Ammon's horn (tissue), 1 donor: ENCODE measurements at regions not wholly inside any gene's neighbourhood (a gene's known extent, or its start where the extent isn't known, plus 50 kb on each side); places are given as distances from the start of the nearest gene placed in this dataset.
"Not testable (repeated sequence)": the region's sequence is repeated elsewhere in the genome, so short reads cannot be mapped to it uniquely, and the experiment has no call there.

Experiments
- DNase-seq: peaks from one replicate; pipeline ENCODE4 v3.0.0-alpha.2; 2016; ENCODE audit warnings: low spot score

GRCh38 chr14:59116984-59117415 is 71.5 kb upstream of the DAAM1 start:
- no peak for DNase-seq

- DNase-seq: no peak
These were observed 70.5 kb upstream of the DAAM1 start for GRCh38 chr14:59117754-59118528.

DNA sequence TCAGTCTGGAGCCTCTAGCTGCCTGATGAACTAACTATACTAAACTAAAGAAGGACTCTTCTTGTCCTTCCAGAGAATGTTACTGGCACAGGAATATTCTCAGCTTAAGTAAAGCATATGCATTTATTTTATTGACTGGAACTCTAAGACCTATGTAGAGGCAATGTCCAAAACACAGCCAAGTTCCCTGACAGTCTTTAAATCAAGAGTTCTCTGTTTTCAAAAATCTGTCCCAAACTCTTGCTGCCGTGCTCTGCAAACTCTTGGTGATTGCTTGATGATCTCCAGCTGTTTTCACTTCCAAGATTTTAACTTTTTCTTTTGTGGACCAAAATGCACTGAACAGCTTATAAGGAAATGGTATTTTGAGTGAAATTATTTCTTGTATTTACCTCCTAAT is 67.5 kb upstream of the DAAM1 start:
- no peak for DNase-seq

- no peak for DNase-seq
These were observed 64.9 kb upstream of the DAAM1 start for GRCh38 chr14:59123531-59123930.

- DNase-seq: peak; percentile 42
These were observed 64.5 kb upstream of the DAAM1 start for GRCh38 chr14:59123975-59124374.

DNA sequence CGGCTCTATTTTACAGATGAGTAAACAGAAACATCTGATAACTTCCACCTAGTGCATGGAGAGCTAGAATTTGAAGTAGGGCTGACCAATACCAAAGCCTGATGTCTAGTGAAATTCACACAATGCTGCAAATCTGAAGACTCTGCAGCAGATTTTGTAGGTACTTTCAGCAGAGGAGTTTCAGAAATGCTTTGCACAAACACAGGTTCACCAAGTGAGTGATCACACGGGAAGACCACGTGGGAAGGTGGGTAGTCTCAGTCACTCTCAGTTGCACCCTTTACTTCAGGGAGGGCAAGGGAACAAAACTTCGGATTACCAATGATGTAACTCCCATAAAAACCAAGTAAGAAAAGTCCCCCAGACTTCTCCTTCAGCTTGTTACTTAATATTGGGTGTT is 63.3 kb upstream of the DAAM1 start:
- no peak for DNase-seq

- DNase-seq: peak; percentile 80
These were observed 61.6 kb upstream of the DAAM1 start for GRCh38 chr14:59126714-59127436.

GRCh38 chr14:59127437-59127732 is 61.1 kb upstream of the DAAM1 start:
- DNase-seq: no peak

- no peak for DNase-seq
These were observed 58.0 kb upstream of the DAAM1 start for GRCh38 chr14:59130462-59130861.

- DNase-seq: no peak
These were observed 56.3 kb upstream of the DAAM1 start for GRCh38 chr14:59131938-59132795.

DNA sequence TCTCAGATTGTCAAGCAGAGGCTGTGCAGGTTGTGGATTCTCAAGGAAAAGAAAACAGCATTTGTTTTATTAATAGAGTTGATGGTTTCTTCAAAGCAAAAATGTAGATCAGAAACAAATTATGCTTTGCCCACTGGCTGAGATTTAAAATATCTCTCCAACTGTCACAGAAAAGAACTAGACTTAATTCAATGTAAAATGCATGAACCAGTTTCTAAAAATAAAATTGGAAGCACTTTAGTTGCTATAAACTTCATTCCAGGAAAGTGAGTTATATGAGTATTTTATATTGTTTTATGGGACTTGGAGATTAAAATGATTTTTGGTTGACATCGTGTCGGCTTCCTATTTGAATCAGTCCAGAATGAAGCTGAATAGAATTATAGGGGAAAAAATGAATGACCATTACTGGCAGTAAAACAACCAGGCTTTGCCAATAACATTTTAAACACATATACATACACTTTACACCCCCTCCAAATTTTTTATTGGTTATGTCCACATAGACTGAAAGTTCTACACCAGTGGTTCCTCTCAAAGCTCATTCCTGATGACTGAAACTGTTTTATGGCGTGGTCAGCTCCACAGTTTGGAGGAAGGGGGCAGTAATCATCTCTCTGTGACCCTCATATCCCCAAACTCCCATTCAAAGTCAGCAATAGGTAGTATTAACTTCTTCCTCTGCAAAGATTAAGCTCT is 55.5 kb upstream of the DAAM1 start:
- no peak for DNase-seq

DNA sequence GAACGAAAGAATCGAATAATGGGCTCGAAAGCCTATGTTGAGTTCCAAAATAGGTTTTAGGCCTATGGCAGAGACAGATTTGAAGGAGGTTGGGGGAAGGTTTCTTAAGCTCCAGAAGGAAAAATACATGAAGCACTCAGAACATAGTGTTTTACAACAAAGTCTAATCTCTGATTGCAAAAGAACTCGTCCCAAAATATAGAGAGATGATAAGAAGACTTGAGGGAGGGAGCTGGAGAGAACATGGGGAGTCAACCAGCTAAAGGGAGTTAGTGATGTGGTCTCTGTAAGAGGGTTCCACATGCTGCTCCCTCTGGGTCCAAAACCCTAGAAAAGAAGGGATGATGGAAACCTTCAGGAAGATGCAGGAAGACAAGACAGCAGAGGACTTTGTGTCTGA is 54.8 kb upstream of the DAAM1 start:
- no peak for DNase-seq

- DNase-seq: no peak
These were observed 54.2 kb upstream of the DAAM1 start for GRCh38 chr14:59134307-59134706.

GRCh38 chr14:59137256-59137655 is 51.2 kb upstream of the DAAM1 start:
- DNase-seq: no peak

GRCh38 chr14:59138576-59138975 is 49.9 kb upstream of the DAAM1 start:
- not testable (repeated sequence) for DNase-seq
